Bronchial epithelial cell (primary cell): ENCODE measurements at regions not wholly inside any gene's neighbourhood (a gene's known extent, or its start where the extent isn't known, plus 50 kb on each side); places are given as distances from the start of the nearest gene placed in this dataset.
A peak's percentile ranks its signal among the peaks of the same experiment; 100 is the strongest.

ENCODE experiments used
- DNase-seq: peaks from one replicate; pipeline ENCODE4 v3.0.0-alpha.2; 2010; ENCODE audit warnings: low read depth
- FAIRE-seq: peaks from 2 replicates; lab custom pipeline; 2011; peaks lifted over from hg19 to GRCh38; lab: Jason Lieb, UNC
- H3K27me3 ChIP-seq: 2 replicates; pipeline ENCODE4 v1.5.1; 2011; ENCODE audit warnings: low read length; ENCODE audit not compliant: control insufficient read depth, insufficient read depth
- H3K36me3 ChIP-seq: 2 replicates; pipeline ENCODE4 v1.5.1; 2011; ENCODE audit warnings: low read length; ENCODE audit not compliant: control insufficient read depth, insufficient read depth
- H3K4me3 ChIP-seq: 2 replicates; pipeline ENCODE4 v1.5.1; 2011; ENCODE audit warnings: mild to moderate bottlenecking, low read depth, low read length, control low read depth
- CTCF ChIP-seq: IDR thresholded peaks from 2 replicates; pipeline ENCODE4 v1.5.1; 2011; ENCODE audit warnings: mild to moderate bottlenecking, moderate library complexity, low read length, control low read depth, inconsistent platforms; ENCODE audit not compliant: insufficient read depth, severe bottlenecking

- no peak for TF ChIP-seq CTCF
- no peak for DNase-seq
- FAIRE-seq, result no peak
- no peak overlapping the region for H3K4me3 ChIP-seq
- H3K27me3 ChIP-seq, result no peaks in the 10 kb centered on the region
- H3K36me3 ChIP-seq, result no peaks in the 10 kb centered on the region
Observed at GRCh38 chrX:145178268-145178667, 69.0 kb upstream of the SPANXN1 start.

GRCh38 chrX:145190801-145191389 lies 56.4 kb upstream of the SPANXN1 start:
- Histone ChIP-seq H3K27me3 (no peaks in the 10 kb centered on the region), H3K36me3 (no peaks in the 10 kb centered on the region), H3K4me3 (no peak overlapping the region)
- TF ChIP-seq CTCF, result peak; percentile 22
- FAIRE-seq, result no peak
- no peak for DNase-seq
